ENCODE measurements at regions not wholly inside any gene's neighbourhood (a gene's known extent, or its start where the extent isn't known, plus 50 kb on each side); places are given as distances from the start of the nearest gene placed in this dataset.

- ChIA-PET CTCF (ENCODE audit: partially characterized antibody) (no interaction called here), POLR2A (ENCODE audit: partially characterized antibody) (no interaction called here)
- H3K36me3 ChIP-seq (ENCODE audit: insufficient read depth, low read length) = no peaks in the 10 kb centered on the region
- Mint-ChIP-seq H3K9me3 (peaks cover 0 to 12% (median 5%) of the 10 kb centered on the region in 8 donors), H3K36me3 (no peaks in the 10 kb centered on the region), H3K27ac (no peak overlapping the region), H3K4me1 (peaks cover 0 to 2% (median 0%) of the 10 kb centered on the region in 4 donors), H3K27me3 (peaks cover 0 to 3% of the 10 kb centered on the region in 2 donors), H3K4me3 (no peak overlapping the region)
- H3K27ac ChIP-seq (ENCODE audit: low read depth, low read length) = no peak overlapping the region
- no peaks in the 10 kb centered on the region for H3K9me3 ChIP-seq (ENCODE audit: control insufficient read depth in 1 of 2, low read length in 2 of 2)
- intact Hi-C loops (cut with micrococcal nuclease) = no loop called here
- H3K4me3 ChIP-seq (ENCODE audit: low read length in 2 of 2) = no peak overlapping the region
- no peaks in the 10 kb centered on the region for H3K27me3 ChIP-seq (ENCODE audit: insufficient read depth, low read length)
- H3K4me1 ChIP-seq (ENCODE audit: insufficient read depth, low read length) = no peaks in the 10 kb centered on the region
- DNase-seq = no peak
Observed at GRCh38 chr20:57958050-57958420, 248.2 kb upstream of the PMEPA1 start.

- Mint-ChIP-seq H3K36me3 (no peaks in the 10 kb centered on the region), H3K4me1 (peaks cover 0 to 2% (median 0%) of the 10 kb centered on the region in 4 donors), H3K27me3 (peaks cover 0 to 3% of the 10 kb centered on the region in 2 donors), H3K27ac (no peak overlapping the region), H3K4me3 (no peak overlapping the region), H3K9me3 (peaks cover 0 to 12% (median 5%) of the 10 kb centered on the region in 8 donors)
- no peak for DNase-seq
- Histone ChIP-seq H3K27me3 (ENCODE audit: insufficient read depth, low read length) (no peaks in the 10 kb centered on the region), H3K4me3 (ENCODE audit: low read length in 2 of 2) (no peak overlapping the region), H3K4me1 (ENCODE audit: insufficient read depth, low read length) (no peaks in the 10 kb centered on the region), H3K36me3 (ENCODE audit: insufficient read depth, low read length) (no peaks in the 10 kb centered on the region), H3K9me3 (ENCODE audit: control insufficient read depth in 1 of 2, low read length in 2 of 2) (no peaks in the 10 kb centered on the region), H3K27ac (ENCODE audit: low read depth, low read length) (no peak overlapping the region)
- intact Hi-C loops (cut with micrococcal nuclease) = no loop called here
- ChIA-PET POLR2A (ENCODE audit: partially characterized antibody) (no interaction called here), CTCF (ENCODE audit: partially characterized antibody) (no interaction called here)
Observed at GRCh38 chr20:57957411-57958049, 247.7 kb upstream of the PMEPA1 start.

GRCh38 chr20:57953638-57954037 is 243.8 kb upstream of the PMEPA1 start:
- CTCF ChIA-PET (ENCODE audit: partially characterized antibody) = no interaction called here
- peaks cover 0 to 2% (median 0%) of the 10 kb centered on the region in 4 donors for H3K4me1 Mint-ChIP-seq
- H3K27me3 ChIP-seq (ENCODE audit: insufficient read depth, low read length) = no peaks in the 10 kb centered on the region
- no peaks in the 10 kb centered on the region for H3K36me3 Mint-ChIP-seq
- H3K27ac Mint-ChIP-seq = no peak overlapping the region
- no peaks in the 10 kb centered on the region for H3K9me3 ChIP-seq (ENCODE audit: control insufficient read depth in 1 of 2, low read length in 2 of 2)
- no peak overlapping the region for H3K4me3 Mint-ChIP-seq
- intact Hi-C loops (cut with micrococcal nuclease) = no loop called here
- no peaks in the 10 kb centered on the region for H3K36me3 ChIP-seq (ENCODE audit: insufficient read depth, low read length)
- DNase-seq = no peak
- H3K4me1 ChIP-seq (ENCODE audit: insufficient read depth, low read length) = no peaks in the 10 kb centered on the region
- POLR2A ChIA-PET (ENCODE audit: partially characterized antibody) = no interaction called here
- H3K27me3 Mint-ChIP-seq = peaks cover 0 to 8% of the 10 kb centered on the region in 2 donors
- no peak overlapping the region for H3K4me3 ChIP-seq (ENCODE audit: low read length in 2 of 2)
- H3K27ac ChIP-seq (ENCODE audit: low read depth, low read length) = no peak overlapping the region
- peaks cover 2 to 16% (median 4%) of the 10 kb centered on the region in 8 donors for H3K9me3 Mint-ChIP-seq

GRCh38 chr20:57952136-57952535 is 242.3 kb upstream of the PMEPA1 start:
- POLR2A ChIA-PET (ENCODE audit: partially characterized antibody) = no interaction called here
- CTCF ChIA-PET (ENCODE audit: partially characterized antibody) = no interaction called here
- no peak overlapping the region for H3K27ac Mint-ChIP-seq

DNA sequence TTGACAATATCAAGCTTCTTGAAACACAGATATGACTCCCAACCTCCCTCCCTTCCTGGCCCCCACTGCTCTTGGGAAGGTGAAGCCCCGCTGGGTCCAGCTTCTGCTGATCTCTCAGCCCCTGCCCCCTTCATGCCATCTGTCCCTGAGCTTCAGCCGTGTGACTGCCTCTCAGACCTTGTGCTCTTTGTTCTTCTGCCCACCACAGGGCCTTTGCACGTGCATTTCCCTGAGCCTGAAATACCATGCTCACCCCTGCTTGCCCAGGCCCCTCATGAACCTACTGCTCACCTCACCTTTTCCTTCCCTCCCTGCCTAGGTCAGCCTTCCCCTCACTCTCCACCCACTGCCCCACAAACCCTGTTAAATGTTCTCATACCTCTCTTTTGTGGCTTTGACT is 241.7 kb upstream of the PMEPA1 start:
- Histone ChIP-seq H3K36me3 (ENCODE audit: insufficient read depth, low read length) (no peaks in the 10 kb centered on the region), H3K9me3 (ENCODE audit: control insufficient read depth in 1 of 2, low read length in 2 of 2) (no peaks in the 10 kb centered on the region), H3K27ac (ENCODE audit: low read depth, low read length) (no peak overlapping the region), H3K27me3 (ENCODE audit: insufficient read depth, low read length) (no peaks in the 10 kb centered on the region), H3K4me3 (ENCODE audit: low read length in 2 of 2) (no peak overlapping the region), H3K4me1 (ENCODE audit: insufficient read depth, low read length) (no peaks in the 10 kb centered on the region)
- no peak overlapping the region for H3K4me3 Mint-ChIP-seq
- peaks cover 4 to 6% of the 10 kb centered on the region in 2 donors for H3K27me3 Mint-ChIP-seq
- H3K9me3 Mint-ChIP-seq = peaks cover 2 to 16% (median 5%) of the 10 kb centered on the region in 8 donors
- ChIA-PET CTCF (ENCODE audit: partially characterized antibody) (no interaction called here), POLR2A (ENCODE audit: partially characterized antibody) (no interaction called here)
- H3K27ac Mint-ChIP-seq = no peak overlapping the region
- peaks cover 0 to 2% (median 0%) of the 10 kb centered on the region in 4 donors for H3K4me1 Mint-ChIP-seq
- H3K36me3 Mint-ChIP-seq = no peaks in the 10 kb centered on the region
- intact Hi-C loops (cut with micrococcal nuclease) = no loop called here
- no peak for DNase-seq

More at GRCh38 chr20:57952136-57952535, 242.3 kb upstream of the PMEPA1 start:
- Mint-ChIP-seq H3K9me3 (peaks cover 2 to 16% (median 5%) of the 10 kb centered on the region in 8 donors), H3K27me3 (peaks cover 2 to 8% of the 10 kb centered on the region in 2 donors), H3K4me3 (no peak overlapping the region), H3K4me1 (peaks cover 0 to 2% (median 0%) of the 10 kb centered on the region in 4 donors), H3K36me3 (no peaks in the 10 kb centered on the region)
- no peak overlapping the region for H3K27ac ChIP-seq (ENCODE audit: low read depth, low read length)
- intact Hi-C loops (cut with micrococcal nuclease) = no loop called here
- no peaks in the 10 kb centered on the region for H3K36me3 ChIP-seq (ENCODE audit: insufficient read depth, low read length)
- H3K9me3 ChIP-seq (ENCODE audit: control insufficient read depth in 1 of 2, low read length in 2 of 2) = no peaks in the 10 kb centered on the region
- no peak overlapping the region for H3K4me3 ChIP-seq (ENCODE audit: low read length in 2 of 2)
- no peak for DNase-seq
- H3K4me1 ChIP-seq (ENCODE audit: insufficient read depth, low read length) = no peaks in the 10 kb centered on the region
- no peaks in the 10 kb centered on the region for H3K27me3 ChIP-seq (ENCODE audit: insufficient read depth, low read length)

DNA sequence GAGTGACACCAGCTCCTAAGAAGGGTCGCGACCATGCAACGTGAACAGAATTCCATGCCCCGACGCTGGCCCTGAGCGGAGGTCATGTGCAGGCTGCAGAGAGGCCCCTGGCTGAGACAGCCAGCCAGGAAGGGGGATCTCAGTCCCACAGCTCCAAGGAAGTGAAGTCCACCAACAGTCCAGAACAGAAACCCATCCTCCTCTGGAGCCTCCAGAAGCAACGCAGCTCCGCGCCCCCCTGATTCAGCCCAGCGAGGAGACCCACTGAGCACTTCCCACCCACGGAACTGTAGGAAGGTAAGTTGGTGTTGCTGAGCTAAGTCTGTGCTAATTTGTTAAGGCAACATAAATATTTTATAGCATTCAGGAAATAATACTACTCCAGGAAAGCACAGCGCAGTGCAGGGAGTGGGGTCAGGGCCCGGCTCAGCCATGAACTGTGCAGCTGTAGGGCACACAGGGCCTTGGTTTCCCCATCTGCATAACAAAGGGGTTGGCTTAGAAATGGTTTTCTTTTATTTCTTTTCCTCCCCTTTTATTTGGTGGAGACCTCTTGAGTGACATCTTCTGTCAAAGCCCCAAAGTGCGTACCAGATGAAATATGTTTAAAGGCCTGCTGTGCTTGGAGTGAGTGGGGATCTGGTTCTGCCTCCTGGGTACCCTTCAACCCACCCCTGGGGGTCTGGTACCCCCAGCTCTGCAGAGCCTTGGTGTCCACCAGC is 241.1 kb upstream of the PMEPA1 start:
- ChIA-PET POLR2A (ENCODE audit: partially characterized antibody) (no interaction called here), CTCF (ENCODE audit: partially characterized antibody) (no interaction called here)
- Mint-ChIP-seq H3K9me3 (peaks cover 2 to 16% (median 5%) of the 10 kb centered on the region in 8 donors), H3K4me3 (no peak overlapping the region), H3K27ac (no peak overlapping the region), H3K4me1 (peaks cover 0 to 2% (median 0%) of the 10 kb centered on the region in 4 donors), H3K27me3 (peaks cover 4 to 5% of the 10 kb centered on the region in 2 donors), H3K36me3 (no peaks in the 10 kb centered on the region)
- DNase-seq = no peak
- Histone ChIP-seq H3K9me3 (ENCODE audit: control insufficient read depth in 1 of 2, low read length in 2 of 2) (no peaks in the 10 kb centered on the region), H3K27me3 (ENCODE audit: insufficient read depth, low read length) (no peaks in the 10 kb centered on the region), H3K4me3 (ENCODE audit: low read length in 2 of 2) (no peak overlapping the region), H3K36me3 (ENCODE audit: insufficient read depth, low read length) (no peaks in the 10 kb centered on the region), H3K27ac (ENCODE audit: low read depth, low read length) (no peak overlapping the region), H3K4me1 (ENCODE audit: insufficient read depth, low read length) (no peaks in the 10 kb centered on the region)
- intact Hi-C loops (cut with micrococcal nuclease) = no loop called here

GRCh38 chr20:57948180-57948955 is 238.6 kb upstream of the PMEPA1 start:
- Mint-ChIP-seq H3K4me3 (no peak overlapping the region), H3K4me1 (peaks cover 0 to 2% (median 0%) of the 10 kb centered on the region in 4 donors)
- intact Hi-C loops (cut with micrococcal nuclease) = no loop called here

More at GRCh38 chr20:57948180-57948955, 238.6 kb upstream of the PMEPA1 start:
- no peak overlapping the region for H3K27ac Mint-ChIP-seq
- peaks cover 4 to 5% of the 10 kb centered on the region in 2 donors for H3K27me3 Mint-ChIP-seq
- ChIA-PET CTCF (ENCODE audit: partially characterized antibody) (no interaction called here), POLR2A (ENCODE audit: partially characterized antibody) (no interaction called here)
- no peak overlapping the region for H3K4me3 ChIP-seq (ENCODE audit: low read length in 2 of 2)
- H3K27me3 ChIP-seq (ENCODE audit: insufficient read depth, low read length) = no peaks in the 10 kb centered on the region
- H3K36me3 Mint-ChIP-seq = no peaks in the 10 kb centered on the region
- no peaks in the 10 kb centered on the region for H3K9me3 ChIP-seq (ENCODE audit: control insufficient read depth in 1 of 2, low read length in 2 of 2)
- H3K4me1 ChIP-seq (ENCODE audit: insufficient read depth, low read length) = no peaks in the 10 kb centered on the region
- H3K9me3 Mint-ChIP-seq = peaks cover 0 to 4% (median 0%) of the 10 kb centered on the region in 8 donors
- no peak for DNase-seq
- H3K36me3 ChIP-seq (ENCODE audit: insufficient read depth, low read length) = no peaks in the 10 kb centered on the region
- H3K27ac ChIP-seq (ENCODE audit: low read depth, low read length) = no peak overlapping the region
